ENCODE measurements at regions not wholly inside any gene's neighbourhood (a gene's known extent, or its start where the extent isn't known, plus 50 kb on each side); places are given as distances from the start of the nearest gene placed in this dataset.

GRCh38 chr10:31660300-31660699, 268.3 kb downstream of the ARHGAP12 start:
- WGBS = 40% methylated on average over 7 of the region's 7 CpGs
- no peak overlapping the region for H3K27ac ChIP-seq

GRCh38 chr10:31659665-31660064, 269.0 kb downstream of the ARHGAP12 start:
- H3K27me3 ChIP-seq (replicated peaks; ENCODE audit: insufficient read depth) = no peaks in the 10 kb centered on the region
- no peaks in the 10 kb centered on the region for H3K36me3 ChIP-seq
- no peaks in the 10 kb centered on the region for H3K4me1 ChIP-seq (replicated peaks)
- DNase-seq (ENCODE audit: low spot score) = no peak
- H3K27ac ChIP-seq = no peak overlapping the region
- no peak overlapping the region for H3K4me3 ChIP-seq
- intact Hi-C loops (cut with DNase I) = loop anchor here (5.0 kb wide), 1 partner anchor 37 kb away; no protein-coding TSS in a partner anchor
- WGBS = 69% methylated on average over 4 of the region's 4 CpGs
- no peaks in the 10 kb centered on the region for H3K9me3 ChIP-seq
- TF ChIP-seq POLR2A (IDR thresholded peaks at IDR 0.05) (no peak), POLR2AphosphoS5 (IDR thresholded peaks at IDR 0.05) (no peak), CTCF (IDR thresholded peaks at IDR 0.05) (no peak)

More at GRCh38 chr10:31660300-31660699, 268.3 kb downstream of the ARHGAP12 start:
- H3K9me3 ChIP-seq = no peaks in the 10 kb centered on the region
- intact Hi-C loops (cut with DNase I) = no loop called here
- DNase-seq (ENCODE audit: low spot score) = no peak
- no peak for TF ChIP-seq POLR2A (IDR thresholded peaks at IDR 0.05)
- peak; percentile 10 for TF ChIP-seq POLR2AphosphoS5 (IDR thresholded peaks at IDR 0.05)
- no peak for TF ChIP-seq CTCF (IDR thresholded peaks at IDR 0.05)
- no peaks in the 10 kb centered on the region for H3K27me3 ChIP-seq (replicated peaks; ENCODE audit: insufficient read depth)
- H3K4me1 ChIP-seq (replicated peaks) = no peaks in the 10 kb centered on the region
- H3K36me3 ChIP-seq = no peaks in the 10 kb centered on the region
- no peak overlapping the region for H3K4me3 ChIP-seq

GRCh38 chr10:31657434-31657872, 271.2 kb downstream of the ARHGAP12 start:
- DNase-seq (ENCODE audit: low spot score) = no peak

GRCh38 chr10:31656851-31657433, 271.7 kb downstream of the ARHGAP12 start:
- Histone ChIP-seq H3K27me3 (replicated peaks; ENCODE audit: insufficient read depth) (no peaks in the 10 kb centered on the region), H3K27ac (no peak overlapping the region), H3K36me3 (no peaks in the 10 kb centered on the region), H3K4me1 (replicated peaks) (no peaks in the 10 kb centered on the region), H3K9me3 (no peaks in the 10 kb centered on the region), H3K4me3 (no peak overlapping the region)
- intact Hi-C loops (cut with DNase I) = loop anchor here (5.0 kb wide), 1 partner anchor 35 kb away; no protein-coding TSS in a partner anchor
- no peak for DNase-seq (ENCODE audit: low spot score)
- TF ChIP-seq POLR2A (IDR thresholded peaks at IDR 0.05) = no peak
- TF ChIP-seq CTCF (IDR thresholded peaks at IDR 0.05) = no peak
- TF ChIP-seq POLR2AphosphoS5 (IDR thresholded peaks at IDR 0.05) = no peak
- WGBS = 9% methylated on average over 1 of the region's 1 CpG

More at GRCh38 chr10:31657434-31657872, 271.2 kb downstream of the ARHGAP12 start:
- Histone ChIP-seq H3K27ac (no peak overlapping the region), H3K27me3 (replicated peaks; ENCODE audit: insufficient read depth) (no peaks in the 10 kb centered on the region), H3K4me1 (replicated peaks) (no peaks in the 10 kb centered on the region), H3K9me3 (no peaks in the 10 kb centered on the region), H3K36me3 (no peaks in the 10 kb centered on the region), H3K4me3 (no peak overlapping the region)
- intact Hi-C loops (cut with DNase I) = loop anchor here (5.0 kb wide), 1 partner anchor 35 kb away; no protein-coding TSS in a partner anchor
- TF ChIP-seq CTCF (IDR thresholded peaks at IDR 0.05) (no peak), POLR2AphosphoS5 (IDR thresholded peaks at IDR 0.05) (no peak), POLR2A (IDR thresholded peaks at IDR 0.05) (no peak)
- WGBS = 32% methylated on average over 2 of the region's 2 CpGs

GRCh38 chr10:31652038-31652437, 276.6 kb downstream of the ARHGAP12 start:
- intact Hi-C loops (cut with DNase I) = no loop called here
- H3K9me3 ChIP-seq = no peaks in the 10 kb centered on the region
- H3K27ac ChIP-seq = no peak overlapping the region
- no peaks in the 10 kb centered on the region for H3K4me1 ChIP-seq (replicated peaks)
- DNase-seq (ENCODE audit: low spot score) = no peak
- TF ChIP-seq POLR2A (IDR thresholded peaks at IDR 0.05) = no peak
- no peak for TF ChIP-seq CTCF (IDR thresholded peaks at IDR 0.05)
- no peak for TF ChIP-seq POLR2AphosphoS5 (IDR thresholded peaks at IDR 0.05)
- H3K27me3 ChIP-seq (replicated peaks; ENCODE audit: insufficient read depth) = no peaks in the 10 kb centered on the region
- no peaks in the 10 kb centered on the region for H3K36me3 ChIP-seq
- WGBS = 100% methylated on average over 1 of the region's 1 CpG
- no peak overlapping the region for H3K4me3 ChIP-seq
